ENCODE measurements at regions not wholly inside any gene's neighbourhood (a gene's known extent, or its start where the extent isn't known, plus 50 kb on each side); places are given as distances from the start of the nearest gene placed in this dataset.
"Not testable (repeated sequence)": the region's sequence is repeated elsewhere in the genome, so short reads cannot be mapped to it uniquely, and the experiment has no call there.

- DNase-seq: no peak
Observed at GRCh38 chr4:144371485-144371884, 231.0 kb upstream of the GYPA start.

GRCh38 chr4:144374065-144374464 lies 233.5 kb upstream of the GYPA start:
- DNase-seq: no peak

GRCh38 chr4:144376866-144377265 lies 236.3 kb upstream of the GYPA start:
- DNase-seq: no peak

GRCh38 chr4:144384408-144384807 lies 243.9 kb upstream of the GYPA start:
- DNase-seq: no peak

- peak; percentile 13 for DNase-seq
Observed at GRCh38 chr4:144399927-144400326, 246.0 kb upstream of the HHIP start.

- no peak for DNase-seq
Observed at GRCh38 chr4:144402176-144402575, 243.8 kb upstream of the HHIP start.

- DNase-seq: no peak
Observed at GRCh38 chr4:144402999-144403398, 243.0 kb upstream of the HHIP start.

- DNase-seq: no peak
Observed at GRCh38 chr4:144403893-144404292, 242.1 kb upstream of the HHIP start.

GRCh38 chr4:144409525-144409924 lies 236.4 kb upstream of the HHIP start:
- DNase-seq: no peak

- no peak for DNase-seq
Observed at GRCh38 chr4:144410230-144410783, 235.6 kb upstream of the HHIP start.

GRCh38 chr4:144411119-144411518 lies 234.8 kb upstream of the HHIP start:
- no peak for DNase-seq

GRCh38 chr4:144411700-144412099 lies 234.3 kb upstream of the HHIP start:
- DNase-seq: no peak

GRCh38 chr4:144421056-144421455 lies 224.9 kb upstream of the HHIP start:
- DNase-seq: no peak

GRCh38 chr4:144421839-144422565 lies 224.0 kb upstream of the HHIP start:
- DNase-seq: no peak

GRCh38 chr4:144423930-144424329 lies 222.0 kb upstream of the HHIP start:
- DNase-seq: no peak

- not testable (repeated sequence) for DNase-seq
Observed at GRCh38 chr4:144426023-144426422, 219.9 kb upstream of the HHIP start.

- no peak for DNase-seq
Observed at GRCh38 chr4:144442713-144443112, 203.2 kb upstream of the HHIP start.

- DNase-seq: peak; percentile 10
Observed at GRCh38 chr4:144449611-144450010, 196.3 kb upstream of the HHIP start.

GRCh38 chr4:144450526-144450925 lies 195.4 kb upstream of the HHIP start:
- DNase-seq: no peak

- no peak for DNase-seq
Observed at GRCh38 chr4:144451766-144452450, 194.0 kb upstream of the HHIP start.

GRCh38 chr4:144456196-144456595 lies 189.8 kb upstream of the HHIP start:
- peak; percentile 22 for DNase-seq

- peak; percentile 61 for DNase-seq
Observed at GRCh38 chr4:144461906-144462305, 184.1 kb upstream of the HHIP start.

- no peak for DNase-seq
Observed at GRCh38 chr4:144463236-144463635, 182.7 kb upstream of the HHIP start.

GRCh38 chr4:144463896-144464295 lies 182.1 kb upstream of the HHIP start:
- no peak for DNase-seq

All from tongue (tissue), 1 donor.